ENCODE measurements at regions not wholly inside any gene's neighbourhood (a gene's known extent, or its start where the extent isn't known, plus 50 kb on each side); places are given as distances from the start of the nearest gene placed in this dataset.
"Not testable (repeated sequence)": the region's sequence is repeated elsewhere in the genome, so short reads cannot be mapped to it uniquely, and the experiment has no call there.

DNA sequence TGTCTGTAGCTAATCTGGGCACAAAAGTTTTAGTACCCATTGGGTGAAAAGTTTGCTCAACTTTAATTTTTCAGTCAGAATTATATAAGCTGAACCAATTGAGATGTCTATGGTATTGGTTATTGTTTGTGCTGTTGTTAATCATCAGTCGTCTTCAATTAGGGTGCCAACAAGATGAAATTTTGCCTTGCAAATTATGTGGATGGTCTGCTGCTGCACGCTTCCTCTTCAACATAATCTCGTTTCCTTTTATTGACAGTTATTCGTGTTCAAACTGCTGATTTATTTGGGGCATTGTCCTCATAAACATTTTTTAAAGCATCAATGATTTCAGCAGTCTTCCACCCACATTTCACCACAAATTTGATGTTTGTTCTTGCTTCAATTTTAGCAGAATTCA is 194.0 kb downstream of the HTR1A start:
- H3K27me3 ChIP-seq = no peaks in the 10 kb centered on the region
- no peaks in the 10 kb centered on the region for H3K36me3 ChIP-seq
- ATAC-seq (no peak), DNase-seq (no peak)
- intact Hi-C loops (cut with DNase I; ENCODE audit: low total_unique reads) = no loop called here
- no peak overlapping the region for H3K27ac ChIP-seq
- H3K4me3 ChIP-seq = no peak overlapping the region
- in situ Hi-C loops (cut with MboI; ENCODE audit: low sequenced_read_pairs in 4 of 4) = no loop called here
- no peaks in the 10 kb centered on the region for H3K9me3 ChIP-seq
- H3K4me1 ChIP-seq = no peaks in the 10 kb centered on the region
- no peak for TF ChIP-seq POLR2A (IDR thresholded peaks at IDR 0.05)
- TF ChIP-seq CTCF (IDR thresholded peaks at IDR 0.05 in 4 of 5, conservative IDR thresholded peaks at IDR 0.05 in 1 of 5) = no peak

- TF ChIP-seq CTCF (IDR thresholded peaks at IDR 0.05 in 4 of 5, conservative IDR thresholded peaks at IDR 0.05 in 1 of 5) (no peak), POLR2A (IDR thresholded peaks at IDR 0.05) (no peak)
- Histone ChIP-seq H3K27me3 (no peaks in the 10 kb centered on the region), H3K27ac (no peak overlapping the region), H3K4me3 (no peak overlapping the region), H3K4me1 (no peaks in the 10 kb centered on the region), H3K9me3 (no peaks in the 10 kb centered on the region), H3K36me3 (no peaks in the 10 kb centered on the region)
- no peak for DNase-seq
- intact Hi-C loops (cut with DNase I; ENCODE audit: low total_unique reads) (no loop called here), in situ Hi-C loops (cut with MboI; ENCODE audit: low sequenced_read_pairs in 4 of 4) (no loop called here)
- no peak for ATAC-seq
Observed at GRCh38 chr5:63760965-63761364, 201.3 kb downstream of the HTR1A start.

DNA sequence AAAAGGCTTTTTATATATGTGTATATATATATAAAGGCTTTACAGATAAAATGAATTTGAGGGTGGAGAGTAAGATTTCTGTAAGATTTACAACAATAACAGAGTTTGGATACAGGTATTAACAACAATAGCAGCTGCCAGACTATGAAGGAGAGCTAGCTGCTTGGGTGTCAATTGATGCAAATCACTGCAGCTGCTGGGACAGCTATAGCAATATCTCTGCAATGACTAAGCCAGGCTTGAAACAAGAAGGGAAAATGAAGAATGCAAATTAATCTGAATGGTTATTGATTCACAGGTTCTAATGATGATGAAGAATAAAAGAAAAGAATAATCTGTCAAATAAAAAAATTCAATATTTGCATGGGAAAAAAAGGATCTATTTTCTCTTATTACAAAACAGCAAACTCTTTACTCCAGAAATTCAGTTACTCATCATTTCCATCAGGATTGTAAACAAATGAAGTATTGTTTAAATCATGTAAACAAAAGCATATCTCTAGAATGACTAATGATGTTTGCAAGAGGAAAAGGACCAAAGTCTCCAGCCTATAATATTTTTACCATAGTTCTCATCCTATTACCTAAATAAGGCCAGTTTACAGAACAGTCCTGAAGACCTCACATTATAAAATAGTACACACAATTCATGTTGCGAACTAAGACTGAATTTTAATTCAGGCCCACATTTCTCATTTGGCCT is 219.0 kb downstream of the HTR1A start:
- H3K27me3 ChIP-seq = no peaks in the 10 kb centered on the region
- no peaks in the 10 kb centered on the region for H3K4me1 ChIP-seq
- TF ChIP-seq CTCF (IDR thresholded peaks at IDR 0.05 in 4 of 5, conservative IDR thresholded peaks at IDR 0.05 in 1 of 5) = no peak
- TF ChIP-seq POLR2A (IDR thresholded peaks at IDR 0.05) = no peak
- H3K4me3 ChIP-seq = no peak overlapping the region
- ATAC-seq (no peak), DNase-seq (no peak)
- in situ Hi-C loops (cut with MboI; ENCODE audit: low sequenced_read_pairs in 4 of 4) (no loop called here), intact Hi-C loops (cut with DNase I; ENCODE audit: low total_unique reads) (no loop called here)
- H3K27ac ChIP-seq = no peak overlapping the region
- no peaks in the 10 kb centered on the region for H3K9me3 ChIP-seq
- H3K36me3 ChIP-seq = no peaks in the 10 kb centered on the region

DNA sequence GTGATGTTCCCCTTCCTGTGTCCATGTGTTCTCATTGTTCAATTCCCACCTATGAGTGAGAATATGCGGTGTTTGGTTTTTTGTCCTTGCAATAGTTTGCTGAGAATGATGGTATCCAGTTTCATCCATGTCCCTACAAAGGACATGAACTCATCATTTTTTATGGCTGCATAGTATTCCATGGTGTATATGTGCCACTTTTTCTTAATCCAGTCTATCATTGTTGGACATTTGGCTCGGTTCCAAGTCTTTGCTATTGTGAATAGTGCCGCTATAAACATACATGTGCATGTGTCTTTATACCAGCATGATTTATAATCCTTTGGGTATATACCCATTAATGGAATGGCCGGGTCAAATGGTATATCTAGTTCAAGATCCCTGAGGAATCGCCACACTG is 229.4 kb downstream of the HTR1A start:
- H3K9me3 ChIP-seq; intact Hi-C loops (cut with DNase I; ENCODE audit: low total_unique reads); in situ Hi-C loops (cut with MboI; ENCODE audit: low sequenced_read_pairs in 4 of 4); H3K4me3 ChIP-seq; DNase-seq; H3K27ac ChIP-seq; H3K36me3 ChIP-seq; H3K27me3 ChIP-seq; H3K4me1 ChIP-seq; ATAC-seq: not testable (repeated sequence)

DNA sequence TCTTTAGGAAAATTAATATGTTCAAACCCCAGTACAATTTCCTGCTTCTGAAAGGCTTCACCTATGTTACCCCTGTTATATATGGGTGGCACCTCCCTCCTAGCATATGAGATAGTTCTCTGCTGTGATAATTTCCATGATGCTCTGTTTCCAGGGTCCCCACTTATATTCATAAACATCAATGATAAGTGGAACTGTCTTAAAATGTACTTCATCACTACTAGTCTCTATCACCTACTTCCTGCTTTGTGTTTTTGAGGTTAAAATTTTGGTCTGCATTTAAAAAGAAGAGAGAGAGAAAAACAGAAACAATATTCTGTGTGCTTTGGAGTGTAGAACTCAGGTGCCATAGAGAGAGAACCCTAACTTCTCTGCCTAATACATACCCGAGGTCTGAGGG is 234.7 kb downstream of the HTR1A start:
- no peaks in the 10 kb centered on the region for H3K36me3 ChIP-seq
- ATAC-seq (no peak), DNase-seq (no peak)
- H3K9me3 ChIP-seq = no peaks in the 10 kb centered on the region
- intact Hi-C loops (cut with DNase I; ENCODE audit: low total_unique reads) (no loop called here), in situ Hi-C loops (cut with MboI; ENCODE audit: low sequenced_read_pairs in 4 of 4) (no loop called here)
- H3K4me1 ChIP-seq = no peaks in the 10 kb centered on the region
- TF ChIP-seq POLR2A (IDR thresholded peaks at IDR 0.05) (no peak), CTCF (IDR thresholded peaks at IDR 0.05 in 4 of 5, conservative IDR thresholded peaks at IDR 0.05 in 1 of 5) (no peak)
- no peak overlapping the region for H3K4me3 ChIP-seq
- H3K27ac ChIP-seq = no peak overlapping the region
- no peaks in the 10 kb centered on the region for H3K27me3 ChIP-seq
